Testis (tissue), 2 donors: ENCODE measurements at regions not wholly inside any gene's neighbourhood (a gene's known extent, or its start where the extent isn't known, plus 50 kb on each side); places are given as distances from the start of the nearest gene placed in this dataset.

Source experiments
- DNase-seq: peaks from one replicate; pipeline ENCODE4 v3.0.0-alpha.2; 2019
- H3K27ac ChIP-seq, 2 donors: fragments of 200-600 bp; sonication (generic); one replicate each; pipeline ENCODE4 v1.5.1; 2019
- H3K27me3 ChIP-seq: fragments of 200-600 bp; sonication (generic); one replicate; pipeline ENCODE4 v1.5.1; 2019
- H3K36me3 ChIP-seq: fragments of 200-600 bp; sonication (generic); one replicate; pipeline ENCODE4 v1.5.1; 2017; ENCODE audit warnings: low read depth; ENCODE audit errors: missing control alignments
- H3K4me1 ChIP-seq: fragments of 200-600 bp; sonication (generic); one replicate; pipeline ENCODE4 v1.5.1; 2019
- H3K4me3 ChIP-seq, 2 donors: fragments of 200-600 bp; sonication (generic); one replicate each; pipeline ENCODE4 v1.5.1; 2017 to 2019
- H3K9me3 ChIP-seq: fragments of 200-600 bp; sonication (generic); one replicate; pipeline ENCODE4 v1.5.1; 2017
- POLR2A ChIP-seq: fragments of 450-650 bp; IDR thresholded peaks from one replicate; pipeline ENCODE4 v1.6.1; 2017; ENCODE audit warnings: antibody characterized with exemption, mild to moderate bottlenecking, moderate library complexity
- WGBS, 2 donors: methylation state at CpG; one replicate each; pipeline ENCODE4 v1.1.5; 2018; 5-methylcytosine and 5-hydroxymethylcytosine counted together
- intact Hi-C: fragments of 100-400 bp; cut with DNase I; formaldehyde crosslinking; loops from one replicate; pipeline ENCODE4 v1.15.1; 2023; ENCODE audit warnings: low total_unique reads
- TF ChIP-seq, protein P1 (sequence below), 3 experiments: fragments of 450-650 bp in 2 of 3; fragments of 200-600 bp in 1 of 3; sonication (generic) in 1 of 3; IDR thresholded peaks; one replicate each; pipeline ENCODE4 v1.5.1; 2016 to 2019; ENCODE audit warnings: antibody characterized with exemption in 3 of 3, mild to moderate bottlenecking in 2 of 3, moderate library complexity in 1 of 3

DNA sequence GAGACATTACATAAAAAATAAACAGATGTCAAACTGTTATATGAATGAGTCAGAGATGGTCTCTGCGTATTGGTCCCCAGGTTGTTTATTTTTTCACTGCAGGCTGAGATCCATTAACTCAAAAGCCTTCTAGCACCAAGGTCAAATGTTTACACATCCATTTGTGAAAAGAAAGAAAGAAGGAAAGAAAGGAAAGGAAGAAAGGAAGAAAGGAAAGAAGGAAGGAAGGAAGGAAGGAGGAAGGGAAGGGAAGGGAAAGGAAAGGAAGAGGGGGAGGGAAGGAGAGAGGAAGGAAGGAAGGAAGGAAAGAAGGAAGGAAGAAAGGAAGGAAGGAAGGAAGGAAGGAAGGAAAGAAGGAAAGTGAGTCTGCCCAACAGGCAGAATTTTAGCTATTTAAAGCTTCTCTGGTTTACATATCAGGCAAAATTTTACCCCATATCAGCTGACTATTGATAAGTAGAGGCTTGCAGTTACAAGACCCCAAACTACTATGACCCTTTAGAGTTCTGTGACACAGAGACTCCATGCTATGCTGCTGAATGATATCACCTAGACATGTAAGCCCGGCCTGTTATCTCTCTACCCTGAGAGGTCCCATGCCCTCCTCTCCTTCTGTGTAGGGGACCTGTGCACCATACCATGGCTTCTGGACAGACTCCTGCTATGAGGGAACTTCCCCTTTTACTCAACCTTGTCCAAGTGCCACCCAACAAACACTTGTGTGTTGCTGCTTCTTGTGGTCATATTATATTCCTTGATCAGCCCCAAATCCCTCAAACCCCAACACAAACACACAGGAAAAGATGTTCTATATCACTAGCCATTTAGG, 59.0 kb downstream of the DRD1 start:
- Histone ChIP-seq H3K27ac (no peak overlapping the region), H3K27me3 (no peaks in the 10 kb centered on the region), H3K4me3 (no peak overlapping the region), H3K9me3 (no peaks in the 10 kb centered on the region), H3K4me1 (no peaks in the 10 kb centered on the region), H3K36me3 (no peaks in the 10 kb centered on the region)
- intact Hi-C loops: no loop called here
- WGBS, 2 donors: 68 to 84% methylated on average over 2 of the region's 2 CpGs
- TF ChIP-seq, protein P1, sequence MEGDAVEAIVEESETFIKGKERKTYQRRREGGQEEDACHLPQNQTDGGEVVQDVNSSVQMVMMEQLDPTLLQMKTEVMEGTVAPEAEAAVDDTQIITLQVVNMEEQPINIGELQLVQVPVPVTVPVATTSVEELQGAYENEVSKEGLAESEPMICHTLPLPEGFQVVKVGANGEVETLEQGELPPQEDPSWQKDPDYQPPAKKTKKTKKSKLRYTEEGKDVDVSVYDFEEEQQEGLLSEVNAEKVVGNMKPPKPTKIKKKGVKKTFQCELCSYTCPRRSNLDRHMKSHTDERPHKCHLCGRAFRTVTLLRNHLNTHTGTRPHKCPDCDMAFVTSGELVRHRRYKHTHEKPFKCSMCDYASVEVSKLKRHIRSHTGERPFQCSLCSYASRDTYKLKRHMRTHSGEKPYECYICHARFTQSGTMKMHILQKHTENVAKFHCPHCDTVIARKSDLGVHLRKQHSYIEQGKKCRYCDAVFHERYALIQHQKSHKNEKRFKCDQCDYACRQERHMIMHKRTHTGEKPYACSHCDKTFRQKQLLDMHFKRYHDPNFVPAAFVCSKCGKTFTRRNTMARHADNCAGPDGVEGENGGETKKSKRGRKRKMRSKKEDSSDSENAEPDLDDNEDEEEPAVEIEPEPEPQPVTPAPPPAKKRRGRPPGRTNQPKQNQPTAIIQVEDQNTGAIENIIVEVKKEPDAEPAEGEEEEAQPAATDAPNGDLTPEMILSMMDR (IDR thresholded peaks at IDR 0.05): no peak
- TF ChIP-seq POLR2A: no peak
- DNase-seq: no peak

DNA sequence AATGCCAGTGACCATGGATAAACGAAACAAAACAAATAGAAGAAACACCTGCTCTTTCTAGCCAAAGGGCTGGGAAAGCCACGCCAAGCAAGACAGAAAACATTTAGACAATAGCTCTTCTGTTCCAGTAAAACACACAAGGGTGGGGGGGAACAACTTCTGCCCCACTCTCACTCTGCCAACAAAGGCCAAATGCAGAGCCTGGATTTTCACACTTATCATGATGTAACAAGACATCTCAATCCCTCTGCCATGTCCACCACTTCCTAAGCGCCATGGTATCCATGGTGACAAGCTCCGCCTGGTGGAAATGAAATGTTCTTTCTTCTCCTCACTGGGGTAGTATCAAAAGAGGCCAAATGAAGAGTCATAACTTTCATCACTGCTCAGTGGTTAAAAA, 60.6 kb downstream of the DRD1 start:
- intact Hi-C loops: no loop called here
- WGBS, 2 donors: 69 to 74% methylated on average over 4 of the region's 4 CpGs
- H3K36me3 ChIP-seq: no peaks in the 10 kb centered on the region
- H3K9me3 ChIP-seq: no peaks in the 10 kb centered on the region
- DNase-seq: no peak
- no peak overlapping the region for H3K27ac ChIP-seq
- no peak for TF ChIP-seq POLR2A
- TF ChIP-seq, protein P1 (IDR thresholded peaks at IDR 0.05): no peak
- no peak overlapping the region for H3K4me3 ChIP-seq
- no peaks in the 10 kb centered on the region for H3K4me1 ChIP-seq
- H3K27me3 ChIP-seq: no peaks in the 10 kb centered on the region

DNA sequence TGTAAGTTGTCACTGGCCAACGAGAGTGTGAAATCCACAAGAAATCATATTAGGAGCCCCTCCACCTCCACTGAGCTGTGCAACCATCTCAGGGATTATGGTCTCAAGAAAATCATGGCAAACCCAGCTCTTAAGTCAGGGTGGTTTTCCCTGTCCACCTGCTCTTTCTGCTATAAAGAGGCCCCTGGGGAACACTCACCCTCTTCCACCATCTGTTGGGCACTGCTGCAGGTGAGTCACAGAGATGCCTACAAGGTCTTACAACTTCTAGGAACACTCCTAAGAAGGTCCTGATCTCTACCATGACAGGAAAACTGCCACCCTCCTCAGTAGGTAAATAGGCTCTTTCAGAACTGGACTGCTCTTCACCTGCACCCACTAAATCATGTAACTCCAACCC, 61.8 kb downstream of the DRD1 start:
- H3K27me3 ChIP-seq: no peaks in the 10 kb centered on the region
- DNase-seq: no peak
- TF ChIP-seq, protein P1 (IDR thresholded peaks at IDR 0.05): no peak
- TF ChIP-seq POLR2A: no peak
- WGBS, 2 donors: 83 to 95% methylated on average over 1 of the region's 1 CpG
- H3K4me3 ChIP-seq: no peak overlapping the region
- no peaks in the 10 kb centered on the region for H3K9me3 ChIP-seq
- no peak overlapping the region for H3K27ac ChIP-seq
- intact Hi-C loops: no loop called here
- H3K4me1 ChIP-seq: no peaks in the 10 kb centered on the region
- no peaks in the 10 kb centered on the region for H3K36me3 ChIP-seq

DNA sequence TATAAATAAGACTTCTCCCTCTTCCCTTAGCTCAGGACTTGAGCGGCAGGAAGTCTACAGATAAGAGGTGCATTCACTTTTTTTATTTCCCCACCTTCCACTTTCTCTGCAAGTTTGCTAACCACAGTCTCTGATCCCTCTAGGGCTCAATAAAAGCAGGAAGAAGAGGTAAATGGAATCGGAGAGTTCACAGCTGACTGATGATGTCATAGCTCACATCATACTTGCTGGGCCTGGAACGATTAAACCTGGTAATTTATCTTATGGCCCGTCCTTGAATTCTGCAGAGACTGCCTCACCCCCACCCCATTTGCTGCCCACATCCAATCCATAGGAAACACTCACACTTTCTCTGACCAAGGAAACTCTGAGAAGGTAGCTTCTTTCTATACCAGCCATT, 62.9 kb downstream of the DRD1 start:
- Histone ChIP-seq H3K36me3 (no peaks in the 10 kb centered on the region), H3K9me3 (no peaks in the 10 kb centered on the region), H3K4me3 (no peak overlapping the region), H3K27ac (no peak overlapping the region), H3K4me1 (no peaks in the 10 kb centered on the region), H3K27me3 (no peaks in the 10 kb centered on the region)
- DNase-seq: no peak
- TF ChIP-seq POLR2A: no peak
- TF ChIP-seq, protein P1 (IDR thresholded peaks at IDR 0.05): no peak
- intact Hi-C loops: no loop called here
- 53 to 60% methylated on average over 4 of the region's 4 CpGs for WGBS, 2 donors

DNA sequence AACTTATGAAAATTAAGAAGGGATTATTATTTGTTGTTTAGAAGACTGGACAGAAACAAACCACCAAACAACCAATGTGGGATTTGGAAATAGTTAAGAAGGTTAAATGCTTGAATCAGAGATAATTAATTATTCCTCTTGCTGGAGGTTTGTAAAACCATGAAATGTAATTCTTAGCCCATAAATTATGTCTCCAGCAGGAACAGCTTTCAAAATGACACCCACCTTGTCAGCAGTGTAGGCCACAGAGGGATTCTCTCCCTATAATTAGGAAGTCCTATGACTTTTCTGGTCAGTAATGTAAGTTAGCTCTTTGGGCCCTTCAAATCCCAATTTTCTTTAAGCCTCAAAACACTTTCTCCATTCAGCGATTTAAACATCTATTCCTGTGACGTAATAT, 63.3 kb downstream of the DRD1 start:
- H3K4me1 ChIP-seq: no peaks in the 10 kb centered on the region
- intact Hi-C loops: no loop called here
- H3K27me3 ChIP-seq: no peaks in the 10 kb centered on the region
- no peak for DNase-seq
- H3K9me3 ChIP-seq: no peaks in the 10 kb centered on the region
- H3K36me3 ChIP-seq: no peaks in the 10 kb centered on the region
- TF ChIP-seq POLR2A: no peak
- TF ChIP-seq, protein P1 (IDR thresholded peaks at IDR 0.05): no peak
- no peak overlapping the region for H3K27ac ChIP-seq
- H3K4me3 ChIP-seq: no peak overlapping the region
- 93 to 94% methylated on average over 2 of the region's 2 CpGs for WGBS, 2 donors
